ENCODE measurements at regions not wholly inside any gene's neighbourhood (a gene's known extent, or its start where the extent isn't known, plus 50 kb on each side); places are given as distances from the start of the nearest gene placed in this dataset.

- no peak for DNase-seq
Observed at GRCh38 chr13:56864451-56864850, 276.3 kb upstream of the PRR20A start.

GRCh38 chr13:56865416-56865815 lies 275.3 kb upstream of the PRR20A start:
- no peak for DNase-seq

- DNase-seq: no peak
Observed at GRCh38 chr13:56869671-56870070, 271.0 kb upstream of the PRR20A start.

- no peak for DNase-seq
Observed at GRCh38 chr13:56886398-56886797, 254.3 kb upstream of the PRR20A start.

- no peak for DNase-seq
Observed at GRCh38 chr13:56888455-56888854, 252.3 kb upstream of the PRR20A start.

- DNase-seq: no peak
Observed at GRCh38 chr13:56893843-56894242, 246.9 kb upstream of the PRR20A start.

- no peak for DNase-seq
Observed at GRCh38 chr13:56900549-56901279, 240.0 kb upstream of the PRR20A start.

GRCh38 chr13:56902276-56902675 lies 238.4 kb upstream of the PRR20A start:
- DNase-seq: no peak

GRCh38 chr13:56903710-56904282 lies 236.9 kb upstream of the PRR20A start:
- no peak for DNase-seq

GRCh38 chr13:56906909-56907308 lies 233.8 kb upstream of the PRR20A start:
- DNase-seq: no peak

GRCh38 chr13:56907766-56908165 lies 233.0 kb upstream of the PRR20A start:
- DNase-seq: no peak

GRCh38 chr13:56909896-56910600 lies 230.7 kb upstream of the PRR20A start:
- DNase-seq: no peak

GRCh38 chr13:56917966-56918365 lies 222.8 kb upstream of the PRR20A start:
- DNase-seq: no peak

- DNase-seq: no peak
Observed at GRCh38 chr13:56923626-56924140, 217.0 kb upstream of the PRR20A start.

GRCh38 chr13:56924401-56924800 lies 216.3 kb upstream of the PRR20A start:
- no peak for DNase-seq

- no peak for DNase-seq
Observed at GRCh38 chr13:56932104-56932503, 208.6 kb upstream of the PRR20A start.

- no peak for DNase-seq
Observed at GRCh38 chr13:56953965-56954364, 186.8 kb upstream of the PRR20A start.

GRCh38 chr13:56975647-56976046 lies 165.1 kb upstream of the PRR20A start:
- no peak for DNase-seq

GRCh38 chr13:56980856-56981255 lies 159.9 kb upstream of the PRR20A start:
- DNase-seq: no peak

GRCh38 chr13:56986121-56986520 lies 154.6 kb upstream of the PRR20A start:
- no peak for DNase-seq

- DNase-seq: no peak
Observed at GRCh38 chr13:56988543-56988942, 152.2 kb upstream of the PRR20A start.

- DNase-seq: no peak
Observed at GRCh38 chr13:57003682-57004081, 137.0 kb upstream of the PRR20A start.

- no peak for DNase-seq
Observed at GRCh38 chr13:57017357-57017756, 123.4 kb upstream of the PRR20A start.

- DNase-seq: no peak
Observed at GRCh38 chr13:57018915-57019314, 121.8 kb upstream of the PRR20A start.
